ENCODE measurements at regions not wholly inside any gene's neighbourhood (a gene's known extent, or its start where the extent isn't known, plus 50 kb on each side); places are given as distances from the start of the nearest gene placed in this dataset.
A peak's percentile ranks its signal among the peaks of the same experiment; 100 is the strongest.

DNA sequence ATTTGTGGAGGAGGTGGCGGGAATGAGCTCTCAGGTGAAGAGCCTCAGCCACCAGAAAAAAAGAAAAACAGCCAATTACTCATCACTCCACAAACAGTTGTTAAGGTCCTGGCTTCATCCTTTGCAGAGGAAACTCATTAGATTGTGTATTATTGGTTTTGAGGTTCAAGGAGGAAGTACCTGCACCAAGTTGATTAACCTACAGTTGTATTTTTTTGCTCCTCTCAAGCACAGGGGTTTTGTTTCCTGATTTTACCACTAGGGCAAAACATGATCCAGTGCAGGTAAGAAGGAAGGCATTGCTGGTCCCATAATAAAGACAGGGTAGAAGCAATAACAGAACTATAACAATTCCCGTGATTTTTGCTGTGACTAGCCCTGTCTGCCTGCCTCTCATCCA, 84.0 kb upstream of the QRFPR start:
- Histone ChIP-seq H3K79me2 (ENCODE audit: insufficient read depth, low read length) (no peaks in the 10 kb centered on the region), H2AFZ (ENCODE audit: low read length) (no peak overlapping the region), H4K20me1 (ENCODE audit: insufficient read depth, low read length) (no peaks in the 10 kb centered on the region), H3K4me2 (ENCODE audit: low read depth, low read length) (no peak overlapping the region), H3K36me3 (replicated peaks in 1 of 2; ENCODE audit: control insufficient read depth in 1 of 2, insufficient read depth in 2 of 2, low read length in 2 of 2) (no peaks in the 10 kb centered on the region), H3K9ac (ENCODE audit: insufficient read depth, low read depth, low read length) (no peak overlapping the region), H3K27me3 (ENCODE audit: control insufficient read depth in 1 of 2, insufficient read depth in 2 of 2, low read length in 2 of 2) (no peaks in the 10 kb centered on the region), H3K27ac (ENCODE audit: extremely low read length, insufficient read depth, low read length) (no peak overlapping the region), H3K9me3 (ENCODE audit: low read length) (no peaks in the 10 kb centered on the region), H3K4me1 (ENCODE audit: insufficient read depth, low read length) (no peaks in the 10 kb centered on the region), H3K4me3 (replicated peaks in 1 of 3; ENCODE audit: insufficient read depth in 1 of 3, low read depth in 2 of 3, low read length in 3 of 3) (no peak overlapping the region)
- ATAC-seq (peak; percentile 43; the same call in 1 of the 3 replicates), FAIRE-seq (no peak), DNase-seq (ENCODE audit: low spot score) (no peak)
- ChIA-PET CTCF (ENCODE audit: low intra/inter-chr PET ratio, low total read pairs) (no interaction called here), POLR2A (no interaction called here)
- intact Hi-C loops (cut with micrococcal nuclease; ENCODE audit: unreplicated experiment) (no loop called here), in situ Hi-C loops (cut with HindIII; ENCODE audit: extremely low pct_ligation_motif_present, low pct_unique_long_range_greater_than_20kb) (loop anchor here (5.0 to 10.0 kb wide), 2 partner anchors 190 to 272 kb away; no protein-coding TSS in a partner anchor)
- no TSS peak for BruUV-seq (replicated peaks)
- whole genome bisulfite sequencing (ENCODE audit: low lambda C conversion rate): 14% methylated on average over 2 of the region's 2 CpGs
- no peak for TF ChIP-seq ZFP37 (CRISPR knock-in tag; IDR thresholded peaks at IDR 0.05; ENCODE audit: borderline replicate concordance)
- TF ChIP-seq ZNF501 (CRISPR knock-in tag; IDR thresholded peaks at IDR 0.05): no peak
- no peak for TF ChIP-seq ZNF660 (CRISPR knock-in tag; IDR thresholded peaks at IDR 0.05; ENCODE audit: borderline replicate concordance, low read depth)
- no peak for TF ChIP-seq CHD4 (IDR thresholded peaks at IDR 0.05; ENCODE audit: borderline replicate concordance, low read length)
- no peak for TF ChIP-seq SP4 (CRISPR knock-in tag; IDR thresholded peaks at IDR 0.05)
- TF ChIP-seq, protein P1, sequence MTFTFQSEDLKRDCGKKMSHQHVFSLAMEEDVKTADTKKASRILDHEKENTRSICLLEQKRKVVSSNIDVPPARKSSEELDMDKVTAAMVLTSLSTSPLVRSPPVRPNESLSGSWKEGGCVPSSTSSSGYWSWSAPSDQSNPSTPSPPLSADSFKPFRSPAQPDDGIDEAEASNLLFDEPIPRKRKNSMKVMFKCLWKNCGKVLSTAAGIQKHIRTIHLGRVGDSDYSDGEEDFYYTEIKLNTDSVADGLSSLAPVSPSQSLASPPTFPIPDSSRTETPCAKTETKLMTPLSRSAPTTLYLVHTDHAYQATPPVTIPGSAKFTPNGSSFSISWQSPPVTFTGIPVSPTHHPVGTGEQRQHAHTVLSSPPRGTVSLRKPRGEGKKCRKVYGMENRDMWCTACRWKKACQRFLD (CRISPR knock-in tag; IDR thresholded peaks at IDR 0.05; ENCODE audit: borderline replicate concordance): no peak
- no peak for TF ChIP-seq ZFY (CRISPR knock-in tag; IDR thresholded peaks at IDR 0.05)
- TF ChIP-seq ZFP62 (CRISPR knock-in tag; IDR thresholded peaks at IDR 0.05): no peak
- TF ChIP-seq, protein P2, sequence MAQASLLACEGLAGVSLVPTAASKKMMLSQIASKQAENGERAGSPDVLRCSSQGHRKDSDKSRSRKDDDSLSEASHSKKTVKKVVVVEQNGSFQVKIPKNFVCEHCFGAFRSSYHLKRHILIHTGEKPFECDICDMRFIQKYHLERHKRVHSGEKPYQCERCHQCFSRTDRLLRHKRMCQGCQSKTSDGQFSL (CRISPR knock-in tag; IDR thresholded peaks at IDR 0.05): no peak
- TF ChIP-seq, protein P3, sequence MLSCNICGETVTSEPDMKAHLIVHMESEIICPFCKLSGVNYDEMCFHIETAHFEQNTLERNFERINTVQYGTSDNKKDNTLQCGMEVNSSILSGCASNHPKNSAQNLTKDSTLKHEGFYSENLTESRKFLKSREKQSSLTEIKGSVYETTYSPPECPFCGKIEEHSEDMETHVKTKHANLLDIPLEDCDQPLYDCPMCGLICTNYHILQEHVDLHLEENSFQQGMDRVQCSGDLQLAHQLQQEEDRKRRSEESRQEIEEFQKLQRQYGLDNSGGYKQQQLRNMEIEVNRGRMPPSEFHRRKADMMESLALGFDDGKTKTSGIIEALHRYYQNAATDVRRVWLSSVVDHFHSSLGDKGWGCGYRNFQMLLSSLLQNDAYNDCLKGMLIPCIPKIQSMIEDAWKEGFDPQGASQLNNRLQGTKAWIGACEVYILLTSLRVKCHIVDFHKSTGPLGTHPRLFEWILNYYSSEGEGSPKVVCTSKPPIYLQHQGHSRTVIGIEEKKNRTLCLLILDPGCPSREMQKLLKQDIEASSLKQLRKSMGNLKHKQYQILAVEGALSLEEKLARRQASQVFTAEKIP (CRISPR knock-in tag; IDR thresholded peaks at IDR 0.05; ENCODE audit: borderline replicate concordance): no peak
- TF ChIP-seq HNRNPH1 (optimal IDR thresholded peaks at IDR 0.05; ENCODE audit: low read depth, low read length): no peak
- TF ChIP-seq PPARG (CRISPR knock-in tag; conservative IDR thresholded peaks at IDR 0.05): no peak
- TF ChIP-seq CREM (IDR thresholded peaks at IDR 0.05): no peak
- TF ChIP-seq CREM (CRISPR knock-in tag; IDR thresholded peaks at IDR 0.05): no peak
- TF ChIP-seq MAF1 (CRISPR knock-in tag; IDR thresholded peaks at IDR 0.05; ENCODE audit: borderline replicate concordance): no peak
- no peak for TF ChIP-seq ZNF557 (CRISPR knock-in tag; IDR thresholded peaks at IDR 0.05)
- TF ChIP-seq SAFB2 (CRISPR knock-in tag; IDR thresholded peaks at IDR 0.05; ENCODE audit: borderline replicate concordance, low read depth): no peak
